NCI-H345 treated with DMSO at 0.1 percent for 48 hours (cell line): ENCODE measurements at regions not wholly inside any gene's neighbourhood (a gene's known extent, or its start where the extent isn't known, plus 50 kb on each side); places are given as distances from the start of the nearest gene placed in this dataset.

ENCODE experiments used
- DNase-seq: peaks from one replicate; lab custom pipeline; 2025; ENCODE audit not compliant: unreplicated experiment; lab: John Stamatoyannopoulos, UW

DNA sequence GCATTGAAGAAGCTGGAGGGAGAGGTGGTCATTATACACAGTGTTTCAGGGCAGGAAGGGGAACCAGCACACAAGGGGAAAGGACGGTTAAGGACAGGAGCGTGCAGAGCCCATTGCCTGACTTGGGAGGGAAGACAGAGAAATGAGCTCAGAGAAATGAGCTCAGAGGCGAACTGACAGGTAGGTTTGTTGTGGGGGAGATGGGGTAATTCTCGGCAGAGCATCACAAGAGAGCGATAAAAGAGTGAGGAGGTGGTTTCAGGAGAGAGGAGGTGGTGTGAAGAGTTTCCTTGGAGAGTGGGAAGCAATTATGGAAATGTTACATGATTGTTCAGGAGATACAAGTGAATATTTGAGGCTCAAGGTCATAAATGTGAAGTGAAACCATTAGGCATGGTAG is 61.0 kb downstream of the MRGPRX1 start:
- no peak for DNase-seq

DNA sequence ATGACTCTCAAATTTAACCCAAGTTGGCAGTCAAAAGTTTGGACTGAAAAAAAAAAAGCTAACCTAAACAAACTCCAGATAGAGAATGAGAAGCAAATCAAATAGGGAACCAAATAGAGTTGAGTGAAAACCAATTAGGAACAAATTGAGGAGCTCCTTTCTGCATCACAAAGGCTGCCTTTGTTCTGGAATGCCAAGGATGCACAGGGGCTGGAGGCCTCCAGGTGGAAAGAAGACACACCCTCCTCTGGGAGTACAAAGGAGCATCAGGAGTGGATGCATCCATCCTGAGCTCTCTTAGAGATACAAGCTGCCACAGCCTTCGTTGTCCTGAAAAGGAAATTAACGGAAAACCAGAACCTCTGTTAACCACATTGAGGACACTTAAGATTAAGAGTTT is 73.3 kb downstream of the MRGPRX1 start:
- no peak for DNase-seq

DNA sequence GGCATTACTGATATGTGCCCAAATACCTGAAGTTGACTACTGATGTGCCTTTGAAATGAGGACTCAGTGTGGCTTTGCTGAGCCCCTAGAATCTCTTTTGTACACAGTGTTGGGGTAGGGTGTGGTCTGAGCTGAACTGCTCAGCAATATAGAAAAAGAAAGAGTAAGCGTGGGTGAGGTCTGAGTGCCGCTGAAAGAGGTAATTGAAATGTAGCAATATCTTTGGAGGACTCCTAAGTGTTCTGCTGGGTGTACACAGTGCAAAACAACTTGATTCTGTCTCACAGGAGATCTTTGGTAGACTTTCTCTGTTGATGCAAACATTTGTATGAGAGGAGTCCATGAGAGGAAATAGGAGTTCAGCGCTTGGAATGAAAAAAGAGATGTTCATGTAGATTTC is 73.7 kb upstream of the PTPN5 start:
- DNase-seq = no peak

DNA sequence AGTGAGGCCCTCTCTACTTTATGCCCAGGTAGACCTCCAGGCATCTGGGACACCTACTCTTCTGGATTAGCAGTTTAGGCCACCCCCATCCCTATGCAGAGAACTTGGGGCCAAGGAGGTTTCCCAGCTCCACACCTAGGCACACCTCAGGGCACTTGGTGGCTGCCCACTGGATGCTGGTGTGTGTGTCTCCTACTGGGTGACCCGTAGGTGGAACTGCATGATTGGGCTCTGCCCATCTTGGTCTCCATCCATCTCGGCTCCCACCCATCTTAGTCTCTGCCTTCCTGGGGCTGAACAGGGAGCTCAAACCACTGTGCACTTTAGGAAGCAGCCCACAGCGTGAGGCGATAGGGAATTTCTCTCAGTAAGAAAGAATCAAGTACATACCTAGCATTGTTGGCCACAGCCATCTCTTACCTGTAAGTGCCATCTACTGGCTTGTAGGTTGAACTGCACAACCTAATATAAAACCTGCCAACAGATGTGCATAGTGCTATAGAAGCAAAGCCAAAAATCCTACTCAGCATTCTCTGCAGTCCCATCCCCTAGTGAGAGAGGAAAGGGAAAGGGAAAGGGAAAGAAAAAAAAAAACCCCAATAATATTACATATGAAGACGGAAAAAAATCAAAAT is 61.6 kb upstream of the PTPN5 start:
- DNase-seq = no peak

DNA sequence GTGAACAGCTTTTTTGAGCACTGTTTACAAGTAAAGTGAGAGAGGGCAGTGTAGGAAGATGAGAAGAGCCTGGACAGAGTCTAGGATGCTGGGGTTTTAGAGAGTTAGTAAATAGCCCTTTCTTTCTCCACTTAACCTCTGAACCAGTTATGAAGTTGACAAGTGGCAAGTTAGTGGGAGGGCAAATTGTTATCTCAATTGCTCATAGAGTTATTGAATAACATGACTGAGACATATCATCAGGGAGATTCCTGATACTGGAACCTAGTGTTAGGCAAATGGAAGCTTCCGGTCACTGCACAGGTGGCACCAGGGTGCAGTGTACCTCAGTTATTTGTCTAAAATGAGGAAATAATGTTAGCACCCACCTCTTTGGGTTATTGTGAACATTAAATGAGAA is 57.8 kb upstream of the PTPN5 start:
- DNase-seq = no peak

DNA sequence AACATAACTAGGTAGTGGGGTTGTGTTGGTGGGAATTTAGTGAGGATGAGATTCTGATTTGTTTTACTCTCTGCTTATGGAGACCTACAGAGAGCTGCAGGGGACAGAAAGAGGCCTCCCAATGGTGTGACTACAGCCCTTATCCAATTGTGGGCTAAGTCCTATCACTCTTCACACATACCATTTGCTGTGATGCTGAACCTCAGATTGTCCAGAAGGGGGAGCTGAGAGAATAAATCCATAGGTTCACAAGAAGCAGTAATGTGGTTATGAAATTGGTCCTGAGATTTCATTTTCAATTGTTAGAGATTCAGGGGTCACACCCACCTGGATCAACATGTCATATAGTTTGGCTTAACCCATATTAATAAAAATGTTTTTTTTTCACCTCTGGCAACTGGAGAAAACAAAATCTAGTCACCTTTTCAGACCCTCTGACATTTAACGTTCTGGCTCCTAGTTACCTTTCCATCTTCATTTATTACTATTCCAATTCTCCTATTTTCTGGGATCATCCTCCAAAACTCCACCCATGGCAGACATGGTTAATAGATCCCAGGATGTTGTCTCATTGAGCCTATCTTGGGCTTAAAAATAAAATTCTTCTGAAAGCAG is 53.3 kb upstream of the PTPN5 start:
- peak; percentile 13 for DNase-seq
